ENCODE measurements at regions not wholly inside any gene's neighbourhood (a gene's known extent, or its start where the extent isn't known, plus 50 kb on each side); places are given as distances from the start of the nearest gene placed in this dataset.

GRCh38 chr12:113640837-113641236, 169.2 kb upstream of the LHX5 start:
- TF ChIP-seq CTCF (conservative IDR thresholded peaks at IDR 0.05; ENCODE audit: low read depth, low read length): no peak
- DNase-seq (ENCODE audit: low read depth): no peak

GRCh38 chr12:113639474-113639873, 167.8 kb upstream of the LHX5 start:
- DNase-seq (ENCODE audit: low read depth): no peak
- H3K4me3 ChIP-seq (ENCODE audit: low read length): no peak overlapping the region
- no peak for TF ChIP-seq CTCF (conservative IDR thresholded peaks at IDR 0.05; ENCODE audit: low read depth, low read length)

More at GRCh38 chr12:113640837-113641236, 169.2 kb upstream of the LHX5 start:
- H3K4me3 ChIP-seq (ENCODE audit: low read length): no peak overlapping the region

- no peak for DNase-seq (ENCODE audit: low read depth)
- no peak overlapping the region for H3K4me3 ChIP-seq (ENCODE audit: low read length)
- no peak for TF ChIP-seq CTCF (conservative IDR thresholded peaks at IDR 0.05; ENCODE audit: low read depth, low read length)
These were observed 166.7 kb upstream of the LHX5 start for GRCh38 chr12:113638460-113638775.

- DNase-seq (ENCODE audit: low read depth): no peak
- no peak for TF ChIP-seq CTCF (conservative IDR thresholded peaks at IDR 0.05; ENCODE audit: low read depth, low read length)
- no peak overlapping the region for H3K4me3 ChIP-seq (ENCODE audit: low read length)
These were observed 163.3 kb upstream of the LHX5 start for GRCh38 chr12:113634982-113635381.

- TF ChIP-seq CTCF (conservative IDR thresholded peaks at IDR 0.05; ENCODE audit: low read depth, low read length): no peak
- DNase-seq (ENCODE audit: low read depth): no peak
- H3K4me3 ChIP-seq (ENCODE audit: low read length): no peak overlapping the region
These were observed 162.8 kb upstream of the LHX5 start for GRCh38 chr12:113634474-113634873.

- no peak for TF ChIP-seq CTCF (conservative IDR thresholded peaks at IDR 0.05; ENCODE audit: low read depth, low read length)
- no peak overlapping the region for H3K4me3 ChIP-seq (ENCODE audit: low read length)
- DNase-seq (ENCODE audit: low read depth): no peak
These were observed 162.1 kb upstream of the LHX5 start for GRCh38 chr12:113633678-113634332.

GRCh38 chr12:113630625-113631024, 159.0 kb upstream of the LHX5 start:
- no peak for DNase-seq (ENCODE audit: low read depth)
- no peak for TF ChIP-seq CTCF (conservative IDR thresholded peaks at IDR 0.05; ENCODE audit: low read depth, low read length)
- H3K4me3 ChIP-seq (ENCODE audit: low read length): no peak overlapping the region
